ENCODE measurements at regions not wholly inside any gene's neighbourhood (a gene's known extent, or its start where the extent isn't known, plus 50 kb on each side); places are given as distances from the start of the nearest gene placed in this dataset.

- TF ChIP-seq ZFP36 (IDR thresholded peaks at IDR 0.05; ENCODE audit: borderline replicate concordance, low read depth, low read length, partially characterized antibody) (no peak), NFKBIZ (CRISPR knock-in tag; IDR thresholded peaks at IDR 0.05) (no peak; the same call in 1 of the 2 replicates), SIN3A (IDR thresholded peaks at IDR 0.05; ENCODE audit: borderline replicate concordance, low read depth, low read length) (0 out of 2 replicates have a peak, but pooled peaks have one; percentile 14), ZNF432 (CRISPR knock-in tag; IDR thresholded peaks at IDR 0.05; ENCODE audit: borderline replicate concordance) (no peak), FUBP1 (CRISPR knock-in tag; IDR thresholded peaks at IDR 0.05; ENCODE audit: borderline replicate concordance) (no peak), ATF3 (CRISPR knock-in tag; IDR thresholded peaks at IDR 0.05) (peak; percentile 89), NFRKB (IDR thresholded peaks at IDR 0.05) (no peak), ZNF30 (CRISPR knock-in tag; IDR thresholded peaks at IDR 0.05) (no peak), LCORL (IDR thresholded peaks at IDR 0.05) (peak; percentile 78; the same call in 1 of the 2 replicates), LCORL (CRISPR knock-in tag; IDR thresholded peaks at IDR 0.05) (peak; percentile 70; the same call in 1 of the 2 replicates), CBX5 (CRISPR knock-in tag; IDR thresholded peaks at IDR 0.05; ENCODE audit: borderline replicate concordance) (peak; percentile 73; the same call in 1 of the 2 replicates), ZFYVE20 (CRISPR knock-in tag; IDR thresholded peaks at IDR 0.05; ENCODE audit: borderline replicate concordance, low read depth) (no peak), SP4 (CRISPR knock-in tag; IDR thresholded peaks at IDR 0.05) (no peak), ZFP62 (CRISPR knock-in tag; IDR thresholded peaks at IDR 0.05) (no peak), ZXDC (CRISPR knock-in tag; IDR thresholded peaks at IDR 0.05) (no peak), ZNF549 (CRISPR knock-in tag; IDR thresholded peaks at IDR 0.05) (no peak), ZNF124 (CRISPR knock-in tag; IDR thresholded peaks at IDR 0.05) (0 out of 2 replicates have a peak, but pooled peaks have one; percentile 44), NR1H2 (CRISPR knock-in tag; IDR thresholded peaks at IDR 0.05; ENCODE audit: borderline replicate concordance, low read depth) (peak; percentile 50; the same call in 1 of the 2 replicates), RFXANK (CRISPR knock-in tag; IDR thresholded peaks at IDR 0.05) (no peak; the same call in 1 of the 2 replicates), ZNF382 (CRISPR knock-in tag; IDR thresholded peaks at IDR 0.05; ENCODE audit: borderline replicate concordance) (no peak), ERF (CRISPR knock-in tag; IDR thresholded peaks at IDR 0.05) (peak; percentile 84; the same call in 1 of the 2 replicates), PBX2 (CRISPR knock-in tag; IDR thresholded peaks at IDR 0.05) (peak; percentile 72), PRPF4 (IDR thresholded peaks at IDR 0.05; ENCODE audit: low read depth, low read length, poor library complexity, severe bottlenecking) (no peak)
These were observed 183.4 kb upstream of the FN1 start (continued) for GRCh38 chr2:215619022-215619958.

All from HepG2 (cell line).